Fibroblast of mammary gland (primary cell): ENCODE measurements at regions not wholly inside any gene's neighbourhood (a gene's known extent, or its start where the extent isn't known, plus 50 kb on each side); places are given as distances from the start of the nearest gene placed in this dataset.

Source experiments
- DNase-seq: peaks from one replicate; pipeline ENCODE4 v3.0.0-alpha.2; 2010; ENCODE audit warnings: low read depth
- H3K4me3 ChIP-seq: 2 replicates; pipeline ENCODE4 v1.5.1; 2011; ENCODE audit warnings: low read depth, mild to moderate bottlenecking, low read length, moderate library complexity; ENCODE audit not compliant: control insufficient read depth
- CTCF ChIP-seq: conservative IDR thresholded peaks from 2 replicates; pipeline ENCODE4 v1.5.1; 2011; ENCODE audit warnings: low read depth, low read length, inconsistent platforms; ENCODE audit not compliant: control insufficient read depth, insufficient read depth

GRCh38 chr16:48098472-48098871, 57.3 kb downstream of the ABCC12 start:
- no peak for DNase-seq
- TF ChIP-seq CTCF, result no peak

GRCh38 chr16:48091117-48091516, 64.7 kb downstream of the ABCC12 start:
- H3K4me3 ChIP-seq, result no peak overlapping the region
- no peak for DNase-seq
- no peak for TF ChIP-seq CTCF

More at GRCh38 chr16:48098472-48098871, 57.3 kb downstream of the ABCC12 start:
- H3K4me3 ChIP-seq, result no peak overlapping the region

- no peak for DNase-seq
- TF ChIP-seq CTCF, result no peak
- H3K4me3 ChIP-seq, result no peak overlapping the region
Observed at GRCh38 chr16:48089053-48089792, 66.6 kb downstream of the ABCC12 start.

- no peak for DNase-seq
- H3K4me3 ChIP-seq, result no peak overlapping the region
- no peak for TF ChIP-seq CTCF
Observed at GRCh38 chr16:48087639-48088038, 68.2 kb downstream of the ABCC12 start.

GRCh38 chr16:48086422-48086821, 69.4 kb downstream of the ABCC12 start:
- TF ChIP-seq CTCF, result no peak
- no peak overlapping the region for H3K4me3 ChIP-seq
- DNase-seq, result no peak

GRCh38 chr16:48085729-48086128, 70.1 kb downstream of the ABCC12 start:
- no peak overlapping the region for H3K4me3 ChIP-seq
- DNase-seq, result peak; percentile 46
- no peak for TF ChIP-seq CTCF
